HFF-Myc (cell line): ENCODE measurements at regions not wholly inside any gene's neighbourhood (a gene's known extent, or its start where the extent isn't known, plus 50 kb on each side); places are given as distances from the start of the nearest gene placed in this dataset.
"Not testable (repeated sequence)": the region's sequence is repeated elsewhere in the genome, so short reads cannot be mapped to it uniquely, and the experiment has no call there.

ENCODE experiments used
- DNase-seq: peaks from one replicate; pipeline ENCODE4 v3.0.0-alpha.2; 2011; ENCODE audit warnings: low read depth; ENCODE audit errors: extremely low read depth
- H3K4me3 ChIP-seq: replicated peaks from 2 replicates; pipeline ENCODE4 v1.5.1; 2011; ENCODE audit warnings: low read depth, mild to moderate bottlenecking, control low read depth, low read length
- CTCF ChIP-seq: IDR thresholded peaks from 2 replicates; pipeline ENCODE4 v1.5.1; 2012; ENCODE audit warnings: mild to moderate bottlenecking, low read depth, low read length, control low read depth; ENCODE audit errors: missing control alignments

DNA sequence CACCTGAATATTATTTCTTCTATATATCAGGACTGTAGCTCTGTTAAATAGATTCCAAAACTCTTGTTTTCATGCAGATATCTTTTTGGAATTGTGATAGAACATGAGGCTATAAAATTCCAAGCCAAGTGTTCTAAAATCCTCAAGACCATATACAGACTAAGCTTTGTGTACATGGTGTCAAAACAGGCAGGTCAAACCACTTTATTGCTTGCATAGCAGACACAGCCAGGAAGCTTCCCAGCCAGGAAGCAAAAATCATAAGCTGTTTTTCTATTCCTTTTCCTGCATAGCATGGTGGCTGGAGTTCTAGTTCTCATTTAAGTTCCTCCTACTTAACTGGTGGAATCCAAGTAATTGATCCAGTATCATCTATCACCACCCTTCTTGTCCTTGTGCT is 353.3 kb downstream of the PAX1 start:
- DNase-seq, result no peak
- H3K4me3 ChIP-seq, result no peak overlapping the region
- TF ChIP-seq CTCF, result no peak

GRCh38 chr20:22055981-22056380 is 350.5 kb downstream of the PAX1 start:
- H3K4me3 ChIP-seq, result no peak overlapping the region
- no peak for DNase-seq
- TF ChIP-seq CTCF, result no peak

DNA sequence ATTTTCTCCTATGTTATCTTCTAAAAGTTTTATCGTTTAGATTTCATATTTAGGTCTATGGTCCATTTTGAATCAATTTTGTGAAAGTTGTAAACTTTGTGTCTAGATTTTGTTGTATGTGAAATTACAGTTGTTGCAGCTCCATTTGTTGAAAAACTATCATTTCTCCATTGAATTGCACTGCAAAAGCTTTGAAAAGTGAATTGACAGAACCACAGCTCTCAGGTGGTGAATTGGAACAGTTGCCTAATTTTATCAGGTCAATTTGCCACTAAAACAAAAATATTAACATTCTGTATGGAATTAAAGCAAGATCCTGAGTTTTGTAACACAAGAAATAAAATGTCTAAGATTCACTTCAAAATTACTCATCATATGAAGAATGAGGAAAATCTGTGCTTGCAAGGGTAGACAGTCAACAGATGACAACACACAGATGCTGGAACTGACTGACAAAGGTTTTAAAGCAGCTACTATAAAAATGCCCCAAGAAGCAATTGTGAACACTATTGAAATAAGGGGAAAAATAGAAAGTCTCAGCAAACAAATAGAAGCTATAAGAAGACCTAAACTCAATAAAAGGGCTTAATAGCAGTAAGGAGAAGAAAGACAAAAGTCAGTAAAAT is 346.7 kb downstream of the PAX1 start:
- H3K4me3 ChIP-seq, result no peak overlapping the region
- no peak for DNase-seq
- TF ChIP-seq CTCF, result no peak

GRCh38 chr20:22045956-22046507 is 340.6 kb downstream of the PAX1 start:
- DNase-seq, H3K4me3 ChIP-seq: not testable (repeated sequence)

DNA sequence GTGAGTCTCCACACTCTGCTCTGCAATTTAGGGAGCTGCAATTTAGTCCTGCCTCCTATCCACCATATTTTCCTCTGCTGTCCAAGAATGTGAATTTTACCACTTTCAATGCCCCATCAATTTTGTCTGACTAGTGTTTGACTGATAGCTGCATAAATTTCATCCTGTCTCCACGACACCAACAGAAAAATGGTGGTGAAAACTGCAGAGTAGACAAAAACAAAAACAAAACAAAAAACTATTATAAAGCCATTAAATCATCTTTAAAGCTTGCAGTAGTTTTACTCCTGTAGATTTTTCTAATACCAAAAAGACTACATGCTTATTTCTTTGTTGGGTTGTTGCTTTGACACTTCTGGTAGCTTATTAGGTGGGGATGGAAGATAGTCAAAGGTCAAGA is 322.0 kb downstream of the PAX1 start:
- no peak overlapping the region for H3K4me3 ChIP-seq
- DNase-seq, result no peak
- no peak for TF ChIP-seq CTCF

- DNase-seq, result no peak
- H3K4me3 ChIP-seq, result no peak overlapping the region
- no peak for TF ChIP-seq CTCF
These were observed 314.7 kb downstream of the PAX1 start for GRCh38 chr20:22020201-22020600.

- H3K4me3 ChIP-seq, result no peak overlapping the region
- TF ChIP-seq CTCF, result no peak
- DNase-seq, result no peak
These were observed 303.0 kb downstream of the PAX1 start for GRCh38 chr20:22008456-22008855.
